Astrocyte (in vitro differentiated cells and primary cell): ENCODE measurements at regions not wholly inside any gene's neighbourhood (a gene's known extent, or its start where the extent isn't known, plus 50 kb on each side); places are given as distances from the start of the nearest gene placed in this dataset.
A peak's percentile ranks its signal among the peaks of the same experiment; 100 is the strongest.

Experiments used
- DNase-seq: peaks from one replicate; pipeline ENCODE4 v3.0.0-alpha.2; 2010; ENCODE audit warnings: low read depth
- FAIRE-seq: peaks from 2 replicates; lab custom pipeline; 2011; peaks lifted over from hg19 to GRCh38; lab: Jason Lieb, UNC
- H2AFZ ChIP-seq: 2 replicates; pipeline ENCODE4 v1.6.0; 2012; ENCODE audit warnings: low read depth, low read length, inconsistent platforms
- H3K27ac ChIP-seq: 2 replicates; pipeline ENCODE4 v1.5.1; 2011; ENCODE audit warnings: low read depth, low read length, inconsistent platforms
- H3K27me3 ChIP-seq: 2 replicates; pipeline ENCODE4 v1.6.0; 2011; ENCODE audit warnings: low read length, inconsistent platforms; ENCODE audit not compliant: insufficient read depth
- H3K36me3 ChIP-seq: 2 replicates; pipeline ENCODE4 v1.5.1; 2011; ENCODE audit warnings: low read length, inconsistent platforms; ENCODE audit not compliant: insufficient read depth
- H3K4me1 ChIP-seq: 2 replicates; pipeline ENCODE4 v1.5.1; 2011; ENCODE audit warnings: low read length, inconsistent platforms; ENCODE audit not compliant: insufficient read depth
- H3K4me2 ChIP-seq: 2 replicates; pipeline ENCODE4 v1.6.0; 2012; ENCODE audit warnings: low read length, inconsistent platforms
- H3K4me3 ChIP-seq: 2 replicates; pipeline ENCODE4 v1.5.1; 2011; ENCODE audit warnings: low read depth, mild to moderate bottlenecking, low read length, inconsistent platforms; ENCODE audit not compliant: insufficient read depth
- H3K79me2 ChIP-seq: 2 replicates; pipeline ENCODE4 v1.6.0; 2012; ENCODE audit warnings: mild to moderate bottlenecking, low read length, inconsistent platforms; ENCODE audit not compliant: insufficient read depth
- H3K9ac ChIP-seq: 2 replicates; pipeline ENCODE4 v1.6.0; 2012; ENCODE audit warnings: mild to moderate bottlenecking, low read length, inconsistent platforms
- H3K9me3 ChIP-seq: 2 replicates; pipeline ENCODE4 v1.5.1; 2012; ENCODE audit warnings: low read depth, mild to moderate bottlenecking, low read length, inconsistent platforms; ENCODE audit not compliant: insufficient read depth
- H4K20me1 ChIP-seq: 2 replicates; pipeline ENCODE4 v1.6.0; 2012; ENCODE audit warnings: low read length, inconsistent platforms; ENCODE audit not compliant: insufficient read depth
- H3K27ac Mint-ChIP-seq: one replicate; pipeline ENCODE4 v1.8.0; 2021; ENCODE audit warnings: mild to moderate bottlenecking, mixed read lengths; ENCODE audit not compliant: unreplicated experiment
- H3K27me3 Mint-ChIP-seq: one replicate; pipeline ENCODE4 v1.8.0; 2021; ENCODE audit warnings: low read depth, mixed read lengths; ENCODE audit not compliant: unreplicated experiment
- H3K36me3 Mint-ChIP-seq: one replicate; pipeline ENCODE4 v1.8.0; 2021; ENCODE audit warnings: low read depth, mixed read lengths; ENCODE audit not compliant: unreplicated experiment
- H3K4me1 Mint-ChIP-seq: one replicate; pipeline ENCODE4 v1.8.0; 2021; ENCODE audit warnings: low read depth, mixed read lengths; ENCODE audit not compliant: unreplicated experiment
- H3K4me3 Mint-ChIP-seq: one replicate; pipeline ENCODE4 v1.8.0; 2021; ENCODE audit warnings: mild to moderate bottlenecking, moderate library complexity, mixed read lengths; ENCODE audit not compliant: unreplicated experiment
- H3K9me3 Mint-ChIP-seq: one replicate; pipeline ENCODE4 v1.8.0; 2021; ENCODE audit warnings: mild to moderate bottlenecking, mixed read lengths; ENCODE audit not compliant: unreplicated experiment
- CTCF ChIP-seq: IDR thresholded peaks from 2 replicates; pipeline ENCODE4 v1.5.1; 2011; ENCODE audit warnings: low read depth, mild to moderate bottlenecking, inconsistent platforms, low read length, moderate library complexity; ENCODE audit not compliant: insufficient read depth
- EZH2 ChIP-seq: IDR thresholded peaks from 2 replicates; pipeline ENCODE4 v1.6.1; 2012; ENCODE audit warnings: mild to moderate bottlenecking, low read length, inconsistent platforms; ENCODE audit not compliant: insufficient read depth

GRCh38 chr2:53234548-53234903, 533.1 kb upstream of the CHAC2 start:
- no peak overlapping the region for H3K4me3 ChIP-seq
- H3K4me3 Mint-ChIP-seq, result no peak overlapping the region
- H3K9me3 ChIP-seq, result no peaks in the 10 kb centered on the region
- H3K27me3 Mint-ChIP-seq, result no peaks in the 10 kb centered on the region
- no peaks in the 10 kb centered on the region for H3K36me3 Mint-ChIP-seq
- FAIRE-seq, result no peak
- no peaks in the 10 kb centered on the region for H3K9me3 Mint-ChIP-seq
- no peaks in the 10 kb centered on the region for H3K79me2 ChIP-seq
- no peaks in the 10 kb centered on the region for H3K4me1 ChIP-seq
- H3K9ac ChIP-seq, result no peak overlapping the region
- no peaks in the 10 kb centered on the region for H3K27me3 ChIP-seq
- no peaks in the 10 kb centered on the region for H4K20me1 ChIP-seq
- DNase-seq, result peak; percentile 5
- H3K4me1 Mint-ChIP-seq, result no peaks in the 10 kb centered on the region
- no peak overlapping the region for H3K27ac Mint-ChIP-seq
- no peak for TF ChIP-seq EZH2
- no peaks in the 10 kb centered on the region for H3K36me3 ChIP-seq
- no peak overlapping the region for H2AFZ ChIP-seq
- no peak overlapping the region for H3K4me2 ChIP-seq
- H3K27ac ChIP-seq, result no peak overlapping the region

GRCh38 chr2:53233759-53234547, 533.7 kb upstream of the CHAC2 start:
- DNase-seq (no peak), FAIRE-seq (no peak)
- Mint-ChIP-seq H3K4me1 (no peaks in the 10 kb centered on the region), H3K9me3 (no peaks in the 10 kb centered on the region), H3K27me3 (no peaks in the 10 kb centered on the region), H3K4me3 (no peak overlapping the region), H3K27ac (no peak overlapping the region), H3K36me3 (no peaks in the 10 kb centered on the region)
- Histone ChIP-seq H3K27ac (no peak overlapping the region), H2AFZ (no peak overlapping the region), H3K4me3 (no peak overlapping the region), H3K27me3 (no peaks in the 10 kb centered on the region), H3K79me2 (no peaks in the 10 kb centered on the region), H3K4me2 (no peak overlapping the region), H3K36me3 (no peaks in the 10 kb centered on the region), H3K9ac (no peak overlapping the region), H4K20me1 (no peaks in the 10 kb centered on the region), H3K4me1 (no peaks in the 10 kb centered on the region), H3K9me3 (no peaks in the 10 kb centered on the region)
- TF ChIP-seq EZH2 (no peak), CTCF (no peak)

- DNase-seq, result no peak
- Mint-ChIP-seq H3K9me3 (no peaks in the 10 kb centered on the region), H3K4me3 (no peak overlapping the region), H3K27ac (no peak overlapping the region), H3K4me1 (no peaks in the 10 kb centered on the region), H3K27me3 (peaks cover 2% of the 10 kb centered on the region), H3K36me3 (no peaks in the 10 kb centered on the region)
- H3K4me1 ChIP-seq, result no peaks in the 10 kb centered on the region
- no peak overlapping the region for H3K9ac ChIP-seq
- no peak overlapping the region for H2AFZ ChIP-seq
- H3K27me3 ChIP-seq, result no peaks in the 10 kb centered on the region
- no peaks in the 10 kb centered on the region for H4K20me1 ChIP-seq
- TF ChIP-seq CTCF (no peak), EZH2 (no peak)
- FAIRE-seq, result no peak
- H3K4me2 ChIP-seq, result no peak overlapping the region
- H3K36me3 ChIP-seq, result no peaks in the 10 kb centered on the region
- H3K4me3 ChIP-seq, result no peak overlapping the region
- H3K27ac ChIP-seq, result no peak overlapping the region
- no peaks in the 10 kb centered on the region for H3K9me3 ChIP-seq
- H3K79me2 ChIP-seq, result no peaks in the 10 kb centered on the region
These were observed 535.7 kb upstream of the CHAC2 start for GRCh38 chr2:53231908-53232307.
